Cardiac muscle cell (in vitro differentiated cells and primary cell): ENCODE measurements at regions not wholly inside any gene's neighbourhood (a gene's known extent, or its start where the extent isn't known, plus 50 kb on each side); places are given as distances from the start of the nearest gene placed in this dataset.

Experiments
- DNase-seq, 2 donors: peaks; one replicate each; pipeline versions ENCODE4 v3.0.0 to v3.0.0-alpha.2; 2010 to 2017; ENCODE audit warnings: low read depth in 1 of 2, low spot score in 1 of 2
- H3K27ac ChIP-seq: fragments of 200-600 bp; sonication (generic); 2 replicates; pipeline ENCODE4 v1.5.1; 2016
- H3K27me3 ChIP-seq: fragments of 200-600 bp; sonication (generic); 2 replicates; pipeline ENCODE4 v1.6.0; 2016; ENCODE audit warnings: control low read depth
- H3K36me3 ChIP-seq: fragments of 200-600 bp; sonication (generic); 2 replicates; pipeline ENCODE4 v1.5.1; 2016; ENCODE audit warnings: control low read depth
- H3K4me1 ChIP-seq: fragments of 200-600 bp; sonication (generic); 2 replicates; pipeline ENCODE4 v1.8.1; 2017; ENCODE audit warnings: low read depth, mild to moderate bottlenecking, mixed run types
- H3K4me3 ChIP-seq: fragments of 200-600 bp; sonication (generic); 2 replicates; pipeline ENCODE4 v1.5.1; 2016; ENCODE audit warnings: mild to moderate bottlenecking
- H3K9me3 ChIP-seq: fragments of 200-600 bp; sonication (generic); 2 replicates; pipeline ENCODE4 v1.5.1; 2017; ENCODE audit warnings: low read depth, mild to moderate bottlenecking, control low read depth
- TF ChIP-seq, protein P1 (sequence below): IDR thresholded peaks from 2 replicates; pipeline ENCODE4 v1.5.1; 2012; ENCODE audit warnings: low read depth, mild to moderate bottlenecking, low read length

DNA sequence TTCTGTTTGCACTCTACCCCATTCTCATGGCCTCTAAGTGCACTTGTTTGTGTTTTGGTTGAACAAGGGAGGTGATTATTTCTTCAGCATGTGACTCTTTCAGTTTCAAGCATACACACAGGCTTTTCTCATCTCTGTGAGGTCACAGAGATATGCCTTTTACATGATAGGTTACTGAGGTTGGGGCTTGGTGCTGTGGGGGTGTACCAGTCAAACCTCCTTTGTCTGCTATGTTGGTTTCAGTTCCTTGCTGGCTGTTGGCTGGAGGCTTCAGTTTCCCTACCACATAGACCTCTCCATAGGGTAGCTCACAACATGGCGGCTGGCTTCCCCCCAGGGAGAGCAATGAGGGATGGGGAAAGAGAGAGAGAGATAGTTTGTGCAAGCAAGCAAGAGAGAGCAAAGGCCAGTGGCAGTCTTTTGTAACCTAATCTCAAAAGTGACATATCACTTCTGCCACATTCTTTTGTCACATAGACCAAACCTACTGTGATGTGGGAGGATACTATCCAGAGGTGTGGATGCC is 96.7 kb upstream of the SEMA6A start:
- DNase-seq, result no peak
- Histone ChIP-seq H3K4me3 (no peak overlapping the region), H3K4me1 (no peaks in the 10 kb centered on the region), H3K9me3 (no peaks in the 10 kb centered on the region), H3K36me3 (no peaks in the 10 kb centered on the region), H3K27ac (no peak overlapping the region), H3K27me3 (no peaks in the 10 kb centered on the region)
- TF ChIP-seq, protein P1, sequence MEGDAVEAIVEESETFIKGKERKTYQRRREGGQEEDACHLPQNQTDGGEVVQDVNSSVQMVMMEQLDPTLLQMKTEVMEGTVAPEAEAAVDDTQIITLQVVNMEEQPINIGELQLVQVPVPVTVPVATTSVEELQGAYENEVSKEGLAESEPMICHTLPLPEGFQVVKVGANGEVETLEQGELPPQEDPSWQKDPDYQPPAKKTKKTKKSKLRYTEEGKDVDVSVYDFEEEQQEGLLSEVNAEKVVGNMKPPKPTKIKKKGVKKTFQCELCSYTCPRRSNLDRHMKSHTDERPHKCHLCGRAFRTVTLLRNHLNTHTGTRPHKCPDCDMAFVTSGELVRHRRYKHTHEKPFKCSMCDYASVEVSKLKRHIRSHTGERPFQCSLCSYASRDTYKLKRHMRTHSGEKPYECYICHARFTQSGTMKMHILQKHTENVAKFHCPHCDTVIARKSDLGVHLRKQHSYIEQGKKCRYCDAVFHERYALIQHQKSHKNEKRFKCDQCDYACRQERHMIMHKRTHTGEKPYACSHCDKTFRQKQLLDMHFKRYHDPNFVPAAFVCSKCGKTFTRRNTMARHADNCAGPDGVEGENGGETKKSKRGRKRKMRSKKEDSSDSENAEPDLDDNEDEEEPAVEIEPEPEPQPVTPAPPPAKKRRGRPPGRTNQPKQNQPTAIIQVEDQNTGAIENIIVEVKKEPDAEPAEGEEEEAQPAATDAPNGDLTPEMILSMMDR, result no peak

DNA sequence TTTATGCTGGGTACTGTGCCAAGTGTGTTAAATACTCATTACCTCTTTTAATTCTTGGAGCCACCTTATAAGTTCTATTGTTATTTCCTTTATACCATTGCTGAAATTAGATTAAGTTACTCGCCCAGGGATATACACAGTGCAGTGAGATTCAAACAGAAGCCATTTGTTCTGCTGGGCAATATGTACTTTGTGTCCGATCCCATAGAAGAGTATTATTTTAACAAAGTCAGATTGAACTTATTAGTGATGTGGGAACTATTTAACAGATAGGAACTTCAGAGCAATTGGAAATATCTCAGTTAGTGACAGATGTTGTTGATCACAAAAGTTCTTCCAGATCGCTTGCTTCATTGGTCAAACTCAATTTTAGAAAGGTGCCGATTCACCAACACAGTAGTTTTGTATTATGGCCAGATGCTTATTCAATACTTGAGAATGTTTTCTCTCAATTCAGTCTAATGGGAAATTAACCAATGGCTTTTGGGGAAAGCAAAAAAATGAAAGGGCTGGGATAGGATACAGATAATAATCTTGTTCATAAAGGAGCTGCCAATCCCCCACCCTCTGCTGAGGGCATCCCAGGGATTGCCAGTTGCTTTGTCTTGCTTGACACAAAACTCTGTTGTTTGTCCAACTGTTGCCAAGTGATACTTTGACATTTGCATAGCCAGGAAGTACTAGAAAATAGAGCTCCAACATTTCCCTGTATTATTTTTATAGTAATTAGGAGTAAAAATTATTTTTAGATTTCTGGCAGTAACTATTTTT is 94.8 kb upstream of the SEMA6A start:
- H3K27me3 ChIP-seq, result no peaks in the 10 kb centered on the region
- no peaks in the 10 kb centered on the region for H3K4me1 ChIP-seq
- TF ChIP-seq, protein P1, result no peak
- no peaks in the 10 kb centered on the region for H3K9me3 ChIP-seq
- H3K36me3 ChIP-seq, result no peaks in the 10 kb centered on the region
- H3K4me3 ChIP-seq, result no peak overlapping the region
- no peak overlapping the region for H3K27ac ChIP-seq
- no peak for DNase-seq

DNA sequence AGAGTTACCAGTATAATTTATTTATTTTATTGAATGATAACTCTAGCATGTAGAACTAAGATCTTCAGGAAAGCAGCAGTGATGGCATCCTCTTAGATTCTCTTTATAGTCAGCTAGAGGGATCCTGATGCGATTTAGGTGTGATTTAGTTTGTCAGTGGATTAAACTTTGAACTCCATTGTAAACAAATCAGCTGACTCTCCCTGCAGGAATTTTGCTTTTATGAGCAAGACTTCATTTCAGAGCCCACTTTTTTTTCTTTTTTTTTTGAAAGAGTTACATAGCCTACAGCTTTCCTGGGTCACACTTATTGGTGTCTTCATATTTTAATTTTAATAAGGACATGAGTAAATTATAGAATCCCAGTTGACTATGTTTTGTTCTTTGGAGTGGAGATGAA is 93.8 kb upstream of the SEMA6A start:
- no peak overlapping the region for H3K4me3 ChIP-seq
- H3K4me1 ChIP-seq, result no peaks in the 10 kb centered on the region
- H3K36me3 ChIP-seq, result no peaks in the 10 kb centered on the region
- no peaks in the 10 kb centered on the region for H3K27me3 ChIP-seq
- H3K9me3 ChIP-seq, result no peaks in the 10 kb centered on the region
- no peak overlapping the region for H3K27ac ChIP-seq
- no peak for DNase-seq
- TF ChIP-seq, protein P1, result no peak

DNA sequence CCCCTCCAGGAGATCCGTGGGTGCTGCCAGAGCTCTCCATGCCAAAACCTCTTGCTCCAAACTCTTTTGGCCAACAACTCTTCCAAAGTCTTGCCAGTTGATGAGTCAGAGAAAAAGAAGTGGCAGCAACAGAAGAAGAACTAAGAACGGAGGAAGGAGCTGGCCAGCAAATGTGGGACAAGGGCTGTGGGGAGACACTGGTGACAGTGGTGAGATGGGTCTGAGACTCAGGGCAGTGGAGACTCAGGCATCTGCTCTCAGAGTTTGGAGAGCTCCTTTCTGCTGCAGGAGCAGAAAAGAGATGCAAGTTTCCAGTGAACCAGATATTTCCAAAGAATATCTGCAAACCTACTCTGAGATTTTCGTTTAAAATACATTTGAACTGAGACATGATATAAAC is 92.3 kb upstream of the SEMA6A start:
- H3K27me3 ChIP-seq, result no peaks in the 10 kb centered on the region
- H3K9me3 ChIP-seq, result no peaks in the 10 kb centered on the region
- H3K27ac ChIP-seq, result no peak overlapping the region
- TF ChIP-seq, protein P1, result no peak
- no peak overlapping the region for H3K4me3 ChIP-seq
- no peaks in the 10 kb centered on the region for H3K4me1 ChIP-seq
- no peaks in the 10 kb centered on the region for H3K36me3 ChIP-seq
- DNase-seq, result no peak

DNA sequence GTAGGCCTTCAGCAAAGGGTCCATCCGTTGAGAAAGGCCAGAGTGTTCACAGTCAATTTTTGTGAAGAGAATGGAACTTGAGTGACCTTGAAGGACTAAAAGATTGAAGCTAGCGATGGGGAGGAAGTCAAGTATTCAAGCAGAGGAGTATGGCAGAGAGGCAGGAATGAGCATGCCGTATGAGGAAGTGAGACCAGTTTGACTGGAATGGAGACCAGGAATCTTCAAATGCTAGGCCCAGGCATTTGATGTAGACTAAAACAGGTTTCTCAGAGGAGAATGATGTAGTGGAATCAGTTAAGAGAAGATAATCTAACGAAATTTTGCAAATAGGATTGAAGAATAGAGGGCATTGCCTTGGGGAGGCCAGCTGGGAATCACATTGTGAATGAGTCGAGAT is 90.4 kb upstream of the SEMA6A start:
- Histone ChIP-seq H3K9me3 (no peaks in the 10 kb centered on the region), H3K36me3 (no peaks in the 10 kb centered on the region), H3K27ac (no peak overlapping the region), H3K4me1 (no peaks in the 10 kb centered on the region), H3K4me3 (no peak overlapping the region), H3K27me3 (no peaks in the 10 kb centered on the region)
- no peak for DNase-seq
- TF ChIP-seq, protein P1, result no peak
